ENCODE measurements at regions not wholly inside any gene's neighbourhood (a gene's known extent, or its start where the extent isn't known, plus 50 kb on each side); places are given as distances from the start of the nearest gene placed in this dataset.

DNA sequence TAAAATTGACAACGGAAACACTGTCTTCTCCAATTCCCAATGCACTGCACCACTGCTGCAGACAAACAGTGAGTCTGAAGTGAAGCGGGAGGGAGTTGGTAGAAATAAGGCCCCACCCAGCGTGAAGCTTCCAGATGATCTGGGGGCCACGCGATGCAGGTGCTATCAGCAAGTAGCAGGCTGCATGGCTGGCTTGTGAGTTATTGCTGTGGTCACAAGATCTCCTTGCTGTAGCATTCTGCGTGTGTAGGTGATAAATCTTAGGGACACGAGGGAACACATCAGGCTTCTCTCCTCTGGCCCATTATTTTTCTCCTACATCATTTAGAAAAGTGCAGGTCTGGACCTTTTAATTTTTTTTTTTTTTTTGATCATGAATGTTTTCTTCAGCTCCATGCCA, 407.6 kb downstream of the TMEM114 start:
- ATAC-seq (ENCODE audit: low read depth) = no peak
- intact Hi-C loops (cut with micrococcal nuclease) = no loop called here
- Mint-ChIP-seq H3K9me3 (no peaks in the 10 kb centered on the region), H3K4me1 (no peaks in the 10 kb centered on the region), H3K4me3 (no peak overlapping the region), H3K36me3 (ENCODE audit: low read depth) (no peaks in the 10 kb centered on the region), H3K27me3 (no peaks in the 10 kb centered on the region), H3K27ac (no peak overlapping the region)
- POLR2A ChIA-PET = no interaction called here
- TF ChIP-seq CTCF (IDR thresholded peaks at IDR 0.05) = no peak
- CTCF ChIA-PET = no interaction called here
- DNase-seq = no peak

DNA sequence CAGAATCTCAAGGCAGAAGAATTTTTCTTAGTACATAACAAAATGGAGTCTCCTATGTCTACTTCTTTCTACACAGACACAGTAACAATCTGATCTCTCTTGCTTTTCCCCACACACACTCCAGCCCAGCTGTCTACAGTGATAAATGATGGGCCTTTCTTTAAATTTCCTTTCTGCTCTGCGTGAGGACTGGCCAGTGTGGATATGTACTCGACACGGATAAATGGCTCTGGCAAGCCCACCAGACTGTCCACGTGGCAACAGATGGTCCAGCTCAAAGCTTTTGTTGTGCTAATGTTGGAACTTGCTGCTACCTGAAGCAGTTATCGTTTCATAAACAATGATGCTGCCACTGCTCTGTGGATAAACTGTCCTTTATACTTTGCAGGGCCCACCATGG, 410.7 kb downstream of the TMEM114 start:
- no peak overlapping the region for H3K4me3 Mint-ChIP-seq
- H3K4me1 Mint-ChIP-seq = no peaks in the 10 kb centered on the region
- ATAC-seq (ENCODE audit: low read depth) (no peak), DNase-seq (no peak)
- H3K9me3 Mint-ChIP-seq = no peaks in the 10 kb centered on the region
- H3K27ac Mint-ChIP-seq = no peak overlapping the region
- no peaks in the 10 kb centered on the region for H3K36me3 Mint-ChIP-seq (ENCODE audit: low read depth)
- ChIA-PET POLR2A (no interaction called here), CTCF (no interaction called here)
- H3K27me3 Mint-ChIP-seq = no peaks in the 10 kb centered on the region
- intact Hi-C loops (cut with micrococcal nuclease) = loop anchor here (10.0 kb wide), 1 partner anchor 1495 kb away; no protein-coding TSS in a partner anchor
- TF ChIP-seq CTCF (IDR thresholded peaks at IDR 0.05) = no peak

DNA sequence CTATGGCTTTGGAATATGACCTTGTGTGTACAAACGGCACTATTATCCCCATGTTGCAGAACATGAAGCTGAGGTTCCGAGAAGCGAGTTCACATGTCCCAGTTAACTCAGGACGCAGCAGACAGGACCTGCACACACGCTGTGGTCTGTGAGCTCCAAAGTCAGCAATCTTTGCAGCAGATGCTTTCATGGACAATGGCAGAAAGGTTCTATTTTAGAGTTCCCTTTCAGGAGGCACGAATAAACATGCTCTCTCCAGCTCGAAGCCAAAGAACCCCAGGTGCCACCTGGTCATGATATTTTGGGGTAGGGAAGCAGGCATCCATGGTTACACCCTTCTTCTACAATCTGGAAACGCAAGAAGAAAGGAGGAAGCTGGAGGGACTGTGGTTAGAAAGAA, 412.0 kb downstream of the TMEM114 start:
- H3K27ac Mint-ChIP-seq = no peak overlapping the region
- H3K4me3 Mint-ChIP-seq = no peak overlapping the region
- DNase-seq = no peak
- ATAC-seq (ENCODE audit: low read depth) = no peak
- intact Hi-C loops (cut with micrococcal nuclease) = loop anchor here (10.0 kb wide), 1 partner anchor 1493 kb away; no protein-coding TSS in a partner anchor
- no peaks in the 10 kb centered on the region for H3K36me3 Mint-ChIP-seq (ENCODE audit: low read depth)
- no peaks in the 10 kb centered on the region for H3K27me3 Mint-ChIP-seq
- H3K4me1 Mint-ChIP-seq = no peaks in the 10 kb centered on the region
- ChIA-PET POLR2A (no interaction called here), CTCF (no interaction called here)
- no peak for TF ChIP-seq CTCF (IDR thresholded peaks at IDR 0.05)
- H3K9me3 Mint-ChIP-seq = no peaks in the 10 kb centered on the region

- Mint-ChIP-seq H3K9me3 (no peaks in the 10 kb centered on the region), H3K4me3 (no peak overlapping the region), H3K36me3 (ENCODE audit: low read depth) (no peaks in the 10 kb centered on the region), H3K4me1 (no peaks in the 10 kb centered on the region), H3K27ac (no peak overlapping the region), H3K27me3 (no peaks in the 10 kb centered on the region)
- ATAC-seq (ENCODE audit: low read depth) (no peak), DNase-seq (no peak)
- ChIA-PET POLR2A (no interaction called here), CTCF (no interaction called here)
- intact Hi-C loops (cut with micrococcal nuclease) = loop anchor here (10.0 kb wide), 1 partner anchor 1491 kb away; no protein-coding TSS in a partner anchor
- no peak for TF ChIP-seq CTCF (IDR thresholded peaks at IDR 0.05)
Observed at GRCh38 chr16:8175411-8175810, 414.9 kb downstream of the TMEM114 start.

DNA sequence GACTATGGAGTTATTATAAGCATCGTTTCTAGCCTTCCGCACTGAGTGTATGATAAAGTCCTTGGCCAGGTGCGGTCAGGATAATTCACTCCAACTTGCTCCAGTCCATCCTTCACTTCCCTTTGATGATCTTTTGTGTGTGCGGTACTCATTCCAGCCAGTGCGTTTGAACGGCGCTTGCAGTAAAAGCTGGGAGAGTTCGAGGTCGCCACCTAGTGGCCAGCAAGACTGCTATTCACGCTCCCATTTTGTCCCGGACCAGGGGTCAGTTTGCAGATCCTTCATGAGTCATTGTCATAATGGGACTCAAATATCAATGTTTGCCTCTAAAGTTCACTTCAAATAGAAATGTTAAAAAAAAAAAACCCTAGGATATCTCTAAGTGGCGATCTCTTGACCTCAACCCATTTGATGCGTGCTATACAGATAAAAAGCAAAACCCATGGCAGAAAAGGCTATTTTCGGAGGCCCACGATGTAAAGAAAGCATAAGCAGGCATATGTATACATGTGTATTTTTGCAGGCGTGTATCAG, 417.1 kb downstream of the TMEM114 start:
- no peak for DNase-seq

More for the DNA sequence above, 417.1 kb downstream of the TMEM114 start:
- no peaks in the 10 kb centered on the region for H3K4me1 Mint-ChIP-seq
- H3K27me3 Mint-ChIP-seq = no peaks in the 10 kb centered on the region
- no peak overlapping the region for H3K4me3 Mint-ChIP-seq
- no peak for TF ChIP-seq CTCF (IDR thresholded peaks at IDR 0.05)
- no peak overlapping the region for H3K27ac Mint-ChIP-seq
- ATAC-seq (ENCODE audit: low read depth) = no peak
- intact Hi-C loops (cut with micrococcal nuclease) = loop anchor here (10.0 kb wide), 1 partner anchor 1488 kb away; no protein-coding TSS in a partner anchor
- H3K9me3 Mint-ChIP-seq = peaks cover 2% of the 10 kb centered on the region
- H3K36me3 Mint-ChIP-seq (ENCODE audit: low read depth) = no peaks in the 10 kb centered on the region
- POLR2A ChIA-PET = no interaction called here
- CTCF ChIA-PET = no interaction called here

All from activated B cell treated with CpG ODN at 0.5 μM for 24 hours (primary cell).